ENCODE measurements at regions not wholly inside any gene's neighbourhood (a gene's known extent, or its start where the extent isn't known, plus 50 kb on each side); places are given as distances from the start of the nearest gene placed in this dataset.

- TF ChIP-seq CTCF (IDR thresholded peaks at IDR 0.05) (no peak), POLR2A (IDR thresholded peaks at IDR 0.05) (no peak)
Measured at GRCh38 chr14:38022775-38023174, 184.9 kb upstream of the SSTR1 start.

Measured in upper lobe of left lung (tissue), 4 donors.